ENCODE measurements at regions not wholly inside any gene's neighbourhood (a gene's known extent, or its start where the extent isn't known, plus 50 kb on each side); places are given as distances from the start of the nearest gene placed in this dataset.

DNA sequence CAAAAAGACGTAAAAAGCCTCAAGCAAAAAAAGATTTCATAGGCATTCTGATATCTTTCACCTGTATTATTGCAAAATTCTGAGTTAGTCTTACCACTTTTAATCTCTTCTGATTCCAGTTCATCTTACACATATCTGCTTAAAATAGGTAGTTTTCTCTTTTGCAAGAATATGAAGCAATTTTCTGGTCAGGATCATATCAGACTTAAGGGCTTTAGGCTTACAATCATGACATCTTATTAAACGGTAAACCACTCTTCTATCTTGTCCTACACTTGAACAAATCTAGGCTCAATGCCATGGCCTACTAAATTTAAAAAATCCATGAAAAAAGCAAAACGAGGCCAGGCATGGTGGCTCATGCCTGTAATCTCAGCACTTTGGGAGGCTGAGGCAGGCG lies 50.1 kb upstream of the GAREM1 start:
- Mint-ChIP-seq H3K36me3 (no peaks in the 10 kb centered on the region), H3K4me1 (no peaks in the 10 kb centered on the region), H3K27ac (no peak overlapping the region), H3K4me3 (no peak overlapping the region), H3K9me3 (no peaks in the 10 kb centered on the region), H3K27me3 (peaks cover 0 to 15% (median 8%) of the 10 kb centered on the region in 5 donors)
- no peaks in the 10 kb centered on the region for H3K36me3 ChIP-seq (ENCODE audit: control insufficient read depth in 2 of 3, insufficient read depth in 3 of 3, low read length in 3 of 3)
- no peak for DNase-seq
- H3K4me3 ChIP-seq (ENCODE audit: low read length): no peak overlapping the region
- H3K27me3 ChIP-seq (ENCODE audit: control insufficient read depth in 2 of 2, insufficient read depth in 2 of 2, low read length in 2 of 2): no peaks in the 10 kb centered on the region
- ChIA-PET POLR2A (no interaction called here), CTCF (interaction anchor here (0.6 kb wide), 1 partner anchor 386 kb away, joined by 3 read pairs; no protein-coding TSS in a partner anchor)
- H3K9me3 ChIP-seq (ENCODE audit: control insufficient read depth in 2 of 3, low read length in 3 of 3): no peaks in the 10 kb centered on the region
- intact Hi-C loops (cut with micrococcal nuclease): no loop called here
- H3K4me1 ChIP-seq (ENCODE audit: control insufficient read depth in 2 of 2, insufficient read depth in 2 of 2, low read length in 2 of 2): no peaks in the 10 kb centered on the region
- H3K27ac ChIP-seq (ENCODE audit: low read depth, low read length): no peak overlapping the region
- ATAC-seq: no peak

Measured in naive thymus-derived CD4-positive, alpha-beta T cell (primary cell).